Liver (tissue), 3 donors: ENCODE measurements at regions not wholly inside any gene's neighbourhood (a gene's known extent, or its start where the extent isn't known, plus 50 kb on each side); places are given as distances from the start of the nearest gene placed in this dataset.

Experiments used
- CTCF ChIP-seq: fragments of 150-350 bp; IDR thresholded peaks from 2 replicates; pipeline ENCODE4 v1.5.1; 2017; ENCODE audit warnings: improper control_type of control experiment, low read depth, low read length; ENCODE audit not compliant: missing input control
- MAX ChIP-seq: IDR thresholded peaks from 2 replicates; pipeline ENCODE4 v1.6.1; 2016; ENCODE audit warnings: antibody characterized with exemption
- REST ChIP-seq: IDR thresholded peaks from 2 replicates; pipeline ENCODE4 v1.6.1; 2016; ENCODE audit warnings: antibody characterized with exemption, mild to moderate bottlenecking
- SP1 ChIP-seq: IDR thresholded peaks from 2 replicates; pipeline ENCODE4 v1.6.1; 2018; ENCODE audit warnings: antibody characterized with exemption, mild to moderate bottlenecking
- TAF1 ChIP-seq: conservative IDR thresholded peaks from 2 replicates; pipeline ENCODE4 v1.6.1; 2016; ENCODE audit warnings: antibody characterized with exemption, mild to moderate bottlenecking
- YY1 ChIP-seq: IDR thresholded peaks from 2 replicates; pipeline ENCODE4 v1.6.1; 2016; ENCODE audit warnings: antibody characterized with exemption, mild to moderate bottlenecking
- ZBTB33 ChIP-seq: IDR thresholded peaks from 2 replicates; pipeline ENCODE4 v1.6.1; 2016; ENCODE audit warnings: antibody characterized with exemption
- donor health status: healthy.
- donor health status: healthy.

- TF ChIP-seq CTCF (no peak), REST (no peak), ZBTB33 (no peak), MAX (no peak), YY1 (no peak), TAF1 (no peak), SP1 (no peak)
These were observed 138.3 kb upstream of the CDH13 start for GRCh38 chr16:82488460-82488859.
